ENCODE measurements at regions not wholly inside any gene's neighbourhood (a gene's known extent, or its start where the extent isn't known, plus 50 kb on each side); places are given as distances from the start of the nearest gene placed in this dataset.

DNA sequence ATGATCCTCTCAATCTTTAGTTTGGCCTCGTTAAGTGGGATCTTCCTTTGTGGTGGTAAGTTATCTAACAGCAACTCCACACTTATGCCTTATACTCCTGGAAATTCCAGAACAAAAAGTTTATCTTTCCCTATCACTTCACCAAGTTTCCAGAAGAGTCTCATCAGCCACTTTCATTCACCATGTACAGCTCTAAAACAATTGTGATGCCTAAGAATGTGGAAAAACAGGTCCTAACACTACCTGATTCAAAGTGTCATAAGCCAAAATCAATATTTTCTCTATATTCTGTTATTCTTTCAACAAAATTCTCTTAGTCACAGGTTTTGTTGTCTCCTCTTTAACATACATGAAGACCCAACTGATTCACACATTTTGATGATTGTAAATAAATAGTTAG is 342.4 kb upstream of the TYRP1 start:
- TF ChIP-seq POLR2A (IDR thresholded peaks at IDR 0.05): no peak
- TF ChIP-seq, protein P1, sequence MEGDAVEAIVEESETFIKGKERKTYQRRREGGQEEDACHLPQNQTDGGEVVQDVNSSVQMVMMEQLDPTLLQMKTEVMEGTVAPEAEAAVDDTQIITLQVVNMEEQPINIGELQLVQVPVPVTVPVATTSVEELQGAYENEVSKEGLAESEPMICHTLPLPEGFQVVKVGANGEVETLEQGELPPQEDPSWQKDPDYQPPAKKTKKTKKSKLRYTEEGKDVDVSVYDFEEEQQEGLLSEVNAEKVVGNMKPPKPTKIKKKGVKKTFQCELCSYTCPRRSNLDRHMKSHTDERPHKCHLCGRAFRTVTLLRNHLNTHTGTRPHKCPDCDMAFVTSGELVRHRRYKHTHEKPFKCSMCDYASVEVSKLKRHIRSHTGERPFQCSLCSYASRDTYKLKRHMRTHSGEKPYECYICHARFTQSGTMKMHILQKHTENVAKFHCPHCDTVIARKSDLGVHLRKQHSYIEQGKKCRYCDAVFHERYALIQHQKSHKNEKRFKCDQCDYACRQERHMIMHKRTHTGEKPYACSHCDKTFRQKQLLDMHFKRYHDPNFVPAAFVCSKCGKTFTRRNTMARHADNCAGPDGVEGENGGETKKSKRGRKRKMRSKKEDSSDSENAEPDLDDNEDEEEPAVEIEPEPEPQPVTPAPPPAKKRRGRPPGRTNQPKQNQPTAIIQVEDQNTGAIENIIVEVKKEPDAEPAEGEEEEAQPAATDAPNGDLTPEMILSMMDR (IDR thresholded peaks at IDR 0.05): no peak

Measured in heart left ventricle (tissue), 13 donors.